H1 (cell line): ENCODE measurements at regions not wholly inside any gene's neighbourhood (a gene's known extent, or its start where the extent isn't known, plus 50 kb on each side); places are given as distances from the start of the nearest gene placed in this dataset.

Experiments used
- PHF8 ChIP-seq: fragments of 200-600 bp; sonication (generic); conservative IDR thresholded peaks from 2 replicates; pipeline ENCODE4 v1.7.1; 2012; ENCODE audit warnings: low read depth, mild to moderate bottlenecking, inconsistent platforms, low read length, moderate library complexity

DNA sequence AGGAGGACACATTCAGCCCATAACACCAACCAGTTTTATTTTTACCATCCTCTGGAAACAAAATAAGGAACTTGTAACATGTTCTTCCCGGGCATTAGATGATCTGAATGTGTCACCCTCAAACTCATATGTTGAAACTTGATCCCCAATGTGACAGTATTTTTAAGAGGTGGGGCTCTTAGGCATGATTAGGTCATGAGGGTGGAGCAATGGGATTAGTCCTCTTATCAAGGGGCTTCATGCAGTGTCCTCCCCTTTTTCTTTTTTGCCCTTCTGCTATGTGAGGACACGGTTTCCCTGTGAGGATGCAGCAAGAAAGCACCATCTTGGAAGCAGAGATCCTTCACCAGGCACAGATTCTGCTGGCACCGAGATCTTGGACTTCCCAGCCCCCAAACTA is 401.5 kb upstream of the TRIB2 start (continued):
- no peak for TF ChIP-seq PHF8
- TF ChIP-seq, all 59 proteins: peak for 0
